ENCODE measurements at regions not wholly inside any gene's neighbourhood (a gene's known extent, or its start where the extent isn't known, plus 50 kb on each side); places are given as distances from the start of the nearest gene placed in this dataset.

DNA sequence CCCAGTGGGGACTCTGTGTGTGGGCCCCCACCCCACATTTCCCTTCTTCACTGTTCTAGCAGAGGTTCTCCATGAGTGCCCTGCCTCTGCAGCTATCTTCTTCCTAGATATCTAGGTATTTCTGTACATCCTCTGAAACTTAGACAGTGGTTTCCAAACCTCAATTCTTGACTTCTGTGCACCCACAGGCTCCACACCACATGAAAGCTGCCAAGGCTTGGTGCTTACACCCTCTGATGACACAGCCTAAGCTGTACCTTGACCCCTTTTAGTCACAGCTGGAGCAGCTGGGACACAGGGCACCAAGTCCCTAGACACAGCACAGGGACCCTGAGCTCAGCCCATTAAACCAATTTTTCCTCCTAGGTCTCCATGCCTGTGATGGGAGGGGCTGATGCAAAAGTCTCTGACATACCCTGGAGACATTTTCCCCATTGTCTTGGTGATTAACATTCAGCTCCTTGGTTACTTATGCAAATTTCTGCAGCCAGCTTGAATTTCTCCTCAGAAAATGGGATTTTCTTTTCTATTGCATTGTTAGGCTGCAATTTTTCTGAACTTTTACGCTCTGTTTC, 304.5 kb downstream of the OTOL1 start:
- DNase-seq (ENCODE audit: low read depth, low spot score): no peak

GRCh38 chr3:161818106-161818505, 321.5 kb downstream of the OTOL1 start:
- DNase-seq (ENCODE audit: low read depth, low spot score): no peak

DNA sequence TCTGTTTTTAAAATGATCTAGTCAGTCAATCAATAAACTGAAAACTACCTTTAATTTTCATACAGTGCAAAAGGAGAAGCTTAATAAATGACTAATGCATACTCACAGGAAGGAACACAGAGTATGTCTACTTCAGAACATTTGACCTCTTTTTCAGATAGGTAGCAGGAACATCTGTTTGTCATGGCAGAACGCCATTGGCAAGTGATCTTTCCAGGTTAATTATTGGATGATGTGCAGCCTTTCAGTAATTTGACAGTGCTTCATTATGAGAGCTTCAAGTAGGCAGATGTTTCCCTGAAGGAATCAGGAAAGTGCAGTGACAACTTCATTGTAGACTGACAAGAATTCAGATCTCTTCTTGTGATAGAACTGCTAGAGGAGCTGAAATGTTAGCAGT, 325.0 kb downstream of the OTOL1 start:
- DNase-seq (ENCODE audit: low read depth, low spot score): no peak

DNA sequence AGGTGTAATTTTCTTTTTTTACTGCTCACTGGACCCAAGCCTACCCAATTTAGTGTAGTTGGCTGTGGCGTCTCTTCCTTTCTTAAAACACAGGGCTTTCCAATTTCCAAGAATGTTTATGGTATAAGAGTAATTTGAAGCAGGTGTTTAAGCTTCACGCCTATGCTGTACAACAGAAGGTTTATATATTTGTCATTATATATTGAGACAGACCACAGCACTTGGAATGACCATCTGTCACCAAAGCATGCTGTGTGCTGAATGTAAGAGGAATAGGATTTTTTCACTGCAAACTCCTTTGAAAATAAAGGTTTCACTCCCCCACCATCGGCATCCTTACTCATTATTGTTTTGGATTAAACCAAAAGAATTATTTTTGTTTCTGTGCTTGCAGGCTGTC, 325.7 kb downstream of the OTOL1 start:
- no peak for DNase-seq (ENCODE audit: low read depth, low spot score)

DNA sequence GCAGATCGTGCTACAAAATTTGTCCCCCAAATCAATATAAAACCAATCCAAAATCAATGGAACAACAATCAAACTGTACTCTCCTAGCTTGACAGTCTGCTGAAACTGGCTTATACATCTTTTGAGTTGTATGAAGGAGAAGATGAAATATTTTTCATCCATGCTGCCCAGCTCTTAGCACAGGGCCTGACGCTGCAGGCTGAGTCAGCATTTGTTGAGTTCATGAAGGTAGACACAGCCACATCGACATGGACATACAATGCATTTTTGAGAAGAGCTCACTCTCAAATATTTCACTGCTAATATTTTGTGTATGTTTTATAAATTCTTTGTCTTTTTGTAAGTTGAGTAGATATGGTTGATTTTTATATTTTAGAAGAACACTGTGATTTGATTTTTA, 327.3 kb downstream of the OTOL1 start:
- no peak for DNase-seq (ENCODE audit: low read depth, low spot score)

DNA sequence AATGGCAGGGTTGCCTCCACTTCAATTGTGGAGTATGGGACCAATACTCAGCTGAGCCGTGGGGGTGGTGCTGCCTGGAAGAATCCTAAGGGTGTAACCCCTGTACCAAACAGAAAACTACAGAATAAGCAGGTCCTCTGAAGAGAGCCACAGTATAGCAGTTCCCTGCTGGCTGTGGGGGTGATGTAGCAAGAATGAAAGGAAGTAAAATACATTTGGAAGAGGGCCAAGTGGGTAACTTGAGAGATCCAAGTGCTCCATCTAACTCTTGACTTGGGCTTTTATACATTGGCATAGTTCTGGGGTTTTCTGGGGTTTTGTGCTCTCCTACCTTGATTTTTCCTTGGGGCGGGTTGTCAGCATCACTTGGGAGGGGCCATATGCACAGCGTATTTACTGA, 341.4 kb downstream of the OTOL1 start:
- DNase-seq (ENCODE audit: low read depth, low spot score): no peak

- DNase-seq (ENCODE audit: low read depth, low spot score): no peak
Measured at GRCh38 chr3:161848376-161848775, 351.8 kb downstream of the OTOL1 start.

GRCh38 chr3:161851941-161852566, 355.4 kb downstream of the OTOL1 start:
- no peak for DNase-seq (ENCODE audit: low read depth, low spot score)

GRCh38 chr3:161852744-161853143, 356.1 kb downstream of the OTOL1 start:
- no peak for DNase-seq (ENCODE audit: low read depth, low spot score)

- peak; percentile 39 for DNase-seq (ENCODE audit: low read depth, low spot score)
Measured at GRCh38 chr3:161854232-161854771, 357.7 kb downstream of the OTOL1 start.

DNA sequence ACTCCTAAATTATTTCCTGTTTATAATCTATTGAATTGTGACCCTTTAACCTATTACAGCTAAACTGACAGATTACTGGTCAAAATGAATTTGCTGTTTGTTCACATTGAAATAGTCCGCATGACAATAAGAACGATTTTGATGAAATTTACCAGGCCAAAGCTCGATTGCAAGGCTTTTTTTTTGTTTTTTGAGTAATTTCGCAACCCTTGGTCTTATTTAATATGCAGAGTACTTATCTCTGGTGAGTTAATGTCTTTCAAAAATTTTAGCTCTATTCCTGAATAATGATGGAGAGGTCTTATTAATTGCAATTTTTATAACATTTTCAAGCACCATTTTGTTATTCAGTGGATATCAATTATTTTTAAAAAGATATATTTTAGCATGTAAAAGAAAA, 362.4 kb downstream of the OTOL1 start:
- no peak for DNase-seq (ENCODE audit: low read depth, low spot score)

- no peak for DNase-seq (ENCODE audit: low read depth, low spot score)
Measured at GRCh38 chr3:161859865-161860450, 363.4 kb downstream of the OTOL1 start.

DNA sequence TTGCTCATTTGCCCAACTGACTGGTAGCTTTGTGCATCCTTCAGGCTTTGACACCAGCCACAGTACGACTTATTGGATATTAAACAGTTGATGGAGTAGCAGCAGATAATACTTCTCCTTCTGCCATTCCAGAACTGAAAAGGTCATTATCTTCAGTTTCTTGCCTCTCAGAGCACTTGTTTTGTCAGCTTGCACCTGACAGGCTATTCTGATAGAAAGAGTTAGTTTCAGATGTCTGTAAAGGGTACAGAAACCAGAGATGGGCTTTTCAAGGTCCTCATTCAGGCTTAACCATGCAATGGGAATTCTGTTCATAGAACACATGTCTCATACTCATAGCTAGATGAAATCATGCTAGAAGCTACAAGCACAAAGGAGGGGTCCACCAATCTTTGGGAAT, 367.2 kb downstream of the OTOL1 start:
- DNase-seq (ENCODE audit: low read depth, low spot score): no peak

DNA sequence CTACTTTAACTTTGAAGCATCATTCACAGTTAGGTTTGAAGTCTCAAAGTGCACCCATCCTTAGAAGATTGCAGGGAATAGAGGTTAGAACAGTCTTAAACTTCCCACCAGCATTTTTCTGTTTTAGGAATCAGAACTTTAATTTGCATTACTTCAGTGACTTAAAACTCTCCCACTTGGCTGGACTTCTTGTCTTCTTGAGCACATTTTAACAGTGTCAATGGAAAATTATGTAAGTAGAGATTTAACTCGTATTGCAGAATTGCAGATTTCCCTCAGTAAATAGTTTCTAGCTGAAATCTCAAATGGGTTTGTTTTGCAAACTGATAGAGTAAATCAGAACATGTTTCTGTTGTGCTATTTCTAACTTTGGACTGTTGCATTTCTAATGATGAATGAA, 369.6 kb downstream of the OTOL1 start:
- no peak for DNase-seq (ENCODE audit: low read depth, low spot score)

DNA sequence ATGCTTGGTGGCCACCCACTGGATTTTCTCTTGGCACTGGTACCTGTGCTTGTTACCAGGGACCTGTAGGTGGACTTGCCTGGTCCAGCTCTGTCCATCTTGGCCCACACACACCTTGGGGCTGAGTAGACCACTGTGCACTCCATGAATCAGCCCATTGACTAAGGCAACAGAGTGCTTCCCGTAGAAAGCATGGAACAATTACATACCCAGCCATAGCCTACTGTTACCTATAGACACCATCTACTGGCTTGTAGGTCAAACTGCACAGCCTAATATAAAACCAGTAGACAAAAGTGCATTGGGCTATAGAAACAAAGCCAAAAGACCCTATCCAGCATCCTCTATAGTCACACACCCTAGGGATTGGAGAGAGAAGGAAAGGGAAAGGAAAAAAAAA, 378.9 kb downstream of the OTOL1 start:
- no peak for DNase-seq (ENCODE audit: low read depth, low spot score)

DNA sequence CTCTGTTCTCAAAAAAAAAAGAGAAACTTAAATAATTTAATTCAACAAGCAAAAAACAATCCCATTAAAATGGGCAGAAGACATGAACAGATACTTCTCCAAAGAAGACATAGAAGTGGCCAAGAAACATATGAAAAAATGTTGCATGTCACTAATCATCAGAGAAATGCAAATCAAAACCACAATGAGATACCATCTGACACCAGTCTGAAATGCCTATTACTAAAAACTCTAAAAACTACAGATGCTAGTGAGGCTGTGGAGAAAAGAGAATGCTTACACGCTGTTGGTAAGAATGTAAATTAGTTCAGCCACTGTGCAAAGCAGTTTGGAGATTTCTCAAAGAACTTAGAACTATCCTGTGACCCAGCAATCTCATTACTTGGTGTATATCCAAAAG, 382.9 kb downstream of the OTOL1 start:
- DNase-seq (ENCODE audit: low read depth, low spot score): no peak

GRCh38 chr3:161884830-161885229, 388.2 kb downstream of the OTOL1 start:
- no peak for DNase-seq (ENCODE audit: low read depth, low spot score)

- peak; percentile 99 for DNase-seq (ENCODE audit: low read depth, low spot score)
Measured at GRCh38 chr3:161890147-161890625, 393.6 kb downstream of the OTOL1 start.

DNA sequence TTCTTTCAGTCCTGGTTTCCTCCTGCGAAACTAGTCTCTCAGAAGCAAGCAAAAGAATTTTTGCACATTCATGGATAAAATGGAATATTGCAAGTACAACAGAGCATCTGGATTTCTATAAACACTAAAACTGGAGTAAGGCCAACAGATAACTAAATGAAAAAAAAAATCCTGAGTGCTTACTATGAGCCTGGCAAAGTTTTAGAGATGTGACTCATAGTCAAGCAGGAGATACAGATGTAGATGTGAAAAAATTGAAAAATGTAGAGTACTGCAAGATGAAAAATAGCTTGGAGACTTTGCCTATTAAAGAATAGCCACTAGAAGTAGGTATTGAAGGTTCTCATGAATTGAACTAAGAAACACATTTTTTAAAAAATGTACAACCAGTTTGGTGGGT, 397.4 kb downstream of the OTOL1 start:
- no peak for DNase-seq (ENCODE audit: low read depth, low spot score)

DNA sequence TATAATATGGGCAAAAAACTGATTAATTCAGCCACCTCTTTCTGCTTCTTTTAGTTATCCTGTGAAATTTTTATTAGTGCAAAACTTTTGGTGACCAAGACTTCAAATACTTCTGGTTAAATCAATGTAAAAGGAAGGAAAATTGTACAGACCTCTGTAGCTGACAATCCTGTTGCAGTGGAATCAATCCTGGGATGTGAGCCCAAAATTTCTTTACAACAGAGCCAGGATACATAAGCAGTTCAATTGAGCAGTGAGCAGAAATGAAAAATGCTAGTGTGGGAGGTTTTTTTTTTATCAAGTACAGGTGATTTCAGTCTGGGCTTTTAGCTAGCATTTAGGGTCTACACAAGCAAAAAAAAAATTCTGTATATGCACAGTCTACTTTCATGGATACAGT, 398.0 kb downstream of the OTOL1 start:
- DNase-seq (ENCODE audit: low read depth, low spot score): no peak

GRCh38 chr3:161905520-161906132, 409.0 kb downstream of the OTOL1 start:
- DNase-seq (ENCODE audit: low read depth, low spot score): no peak

DNA sequence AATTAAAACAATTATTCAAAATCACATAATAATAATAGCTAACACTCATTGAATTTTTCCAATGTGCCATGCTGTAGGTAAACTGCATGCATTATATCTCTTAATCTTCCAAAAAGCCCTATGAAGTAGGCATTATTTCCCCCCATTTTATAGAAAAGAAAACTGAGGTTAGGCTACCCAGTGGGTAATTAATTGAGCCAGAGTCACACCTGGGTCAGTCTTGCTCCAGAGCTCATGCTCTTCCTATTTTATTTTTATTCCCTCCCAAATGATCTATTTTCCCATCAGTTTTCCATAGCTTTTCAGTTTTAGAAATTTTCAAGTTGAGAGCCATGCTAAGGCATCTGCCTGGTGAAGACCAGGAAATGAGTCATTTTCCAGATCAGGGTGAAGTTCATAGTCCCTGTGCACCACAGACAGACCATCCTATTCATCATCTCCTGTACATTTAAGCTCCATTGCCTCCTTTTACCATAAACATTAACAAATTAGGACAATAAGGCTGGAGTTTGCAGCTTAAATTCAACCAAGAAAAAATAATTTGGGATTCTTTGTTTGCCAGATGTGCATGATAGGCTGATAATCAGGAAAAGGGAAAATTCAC, 417.3 kb downstream of the OTOL1 start:
- no peak for DNase-seq (ENCODE audit: low read depth, low spot score)
